Tibial nerve (tissue), 4 donors: ENCODE measurements at regions not wholly inside any gene's neighbourhood (a gene's known extent, or its start where the extent isn't known, plus 50 kb on each side); places are given as distances from the start of the nearest gene placed in this dataset.

Experiments used
- DNase-seq, 2 donors: peaks; one replicate each; pipeline ENCODE4 v3.0.0-alpha.2; 2019; ENCODE audit warnings: low spot score in 2 of 2
- H3K27ac ChIP-seq, 4 donors: fragments of 200-600 bp; sonication (generic) in 3 of 4; one replicate each; pipeline ENCODE4 v1.5.1; 2017 to 2019; ENCODE audit warnings: mild to moderate bottlenecking in 1 of 4
- H3K27me3 ChIP-seq, 2 donors: fragments of 200-600 bp; sonication (generic) in 1 of 2; one replicate each; pipeline versions ENCODE4 v1.5.1 to v1.6.0; 2017 to 2019
- H3K36me3 ChIP-seq, 3 donors: fragments of 200-600 bp; sonication (generic); one replicate each; pipeline ENCODE4 v1.5.1; 2018 to 2019
- H3K4me1 ChIP-seq, 4 donors: fragments of 200-600 bp; sonication (generic) in 3 of 4; one replicate each; pipeline ENCODE4 v1.5.1; 2017 to 2019
- H3K4me3 ChIP-seq, 4 donors: fragments of 200-600 bp; sonication (generic) in 3 of 4; one replicate each; pipeline ENCODE4 v1.5.1; 2017 to 2019; ENCODE audit warnings: mild to moderate bottlenecking in 1 of 4, moderate library complexity in 1 of 4
- H3K9me3 ChIP-seq, 4 donors: fragments of 200-600 bp; sonication (generic) in 3 of 4; one replicate each; pipeline ENCODE4 v1.5.1; 2017 to 2019
- CTCF ChIP-seq, 5 experiments: fragments of 200-600 bp in 3 of 5; fragments of 450-650 bp in 2 of 5; sonication (generic) in 3 of 5; IDR thresholded peaks; one replicate each; pipeline ENCODE4 v1.5.1; 2016 to 2019; ENCODE audit warnings: antibody characterized with exemption in 5 of 5, mild to moderate bottlenecking in 3 of 5, moderate library complexity in 2 of 5
- EP300 ChIP-seq, 2 donors: sonication (generic); formaldehyde crosslinking; IDR thresholded peaks; one replicate each; pipeline ENCODE4 v1.6.1; 2017; ENCODE audit warnings: antibody characterized with exemption in 2 of 2, mild to moderate bottlenecking in 1 of 2
- POLR2A ChIP-seq, 2 donors: fragments of 450-650 bp; IDR thresholded peaks; one replicate each; pipeline ENCODE4 v1.6.1; 2017; ENCODE audit warnings: antibody characterized with exemption in 2 of 2, mild to moderate bottlenecking in 2 of 2, moderate library complexity in 2 of 2
- WGBS, 2 donors: methylation state at CpG; one replicate each; pipeline ENCODE4 v1.1.5; 2018; 5-methylcytosine and 5-hydroxymethylcytosine counted together

- 47 to 66% methylated on average over 5 of the region's 5 CpGs for WGBS, 2 donors
- Histone ChIP-seq H3K9me3 (no peaks in the 10 kb centered on the region), H3K27me3 (no peaks in the 10 kb centered on the region), H3K27ac (no peak overlapping the region), H3K36me3 (no peaks in the 10 kb centered on the region), H3K4me1 (peaks cover 0 to 2% (median 0%) of the 10 kb centered on the region in 4 donors), H3K4me3 (no peak overlapping the region)
- no peak for TF ChIP-seq POLR2A (IDR thresholded peaks at IDR 0.05)
- TF ChIP-seq EP300 (IDR thresholded peaks at IDR 0.05), result no peak
- no peak for TF ChIP-seq CTCF (IDR thresholded peaks at IDR 0.05)
- no peak for DNase-seq
Measured at GRCh38 chr9:20041697-20042081, 252.9 kb upstream of the SLC24A2 start.

DNA sequence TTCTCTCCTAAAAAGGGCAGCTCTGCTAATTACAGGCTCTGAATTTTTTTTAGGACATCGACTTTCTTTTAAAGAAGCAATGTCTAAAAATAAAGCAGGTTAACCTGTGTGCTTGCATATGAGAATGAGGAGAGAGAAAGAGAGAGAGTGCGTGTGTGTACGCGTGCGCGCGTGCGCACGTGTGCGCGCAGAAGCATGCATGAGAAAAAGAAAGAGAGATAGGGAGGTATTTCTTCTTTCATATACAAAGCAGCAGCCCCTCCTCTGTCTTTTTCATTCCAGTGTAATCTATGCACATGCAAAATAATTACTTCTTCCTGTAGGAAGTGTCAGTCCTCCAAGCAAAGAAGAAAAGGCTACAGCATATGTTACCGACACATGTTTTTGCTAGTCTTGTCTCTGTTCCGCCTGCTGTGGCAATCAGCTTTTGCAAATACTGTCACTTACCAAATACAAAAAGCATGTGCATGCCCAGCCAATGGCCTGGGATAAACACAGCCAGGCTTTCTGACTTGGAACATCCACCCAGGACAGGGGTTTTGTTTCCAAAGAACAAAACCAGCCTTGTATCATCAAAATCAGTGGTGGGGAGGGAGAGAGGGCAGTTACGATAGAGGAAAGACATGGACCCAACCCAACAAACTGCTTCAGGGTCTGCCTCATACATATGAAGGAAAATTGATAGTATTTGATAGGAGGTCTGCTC lies 252.3 kb upstream of the SLC24A2 start:
- TF ChIP-seq EP300 (IDR thresholded peaks at IDR 0.05) (no peak), POLR2A (IDR thresholded peaks at IDR 0.05) (no peak), CTCF (IDR thresholded peaks at IDR 0.05) (no peak)

DNA sequence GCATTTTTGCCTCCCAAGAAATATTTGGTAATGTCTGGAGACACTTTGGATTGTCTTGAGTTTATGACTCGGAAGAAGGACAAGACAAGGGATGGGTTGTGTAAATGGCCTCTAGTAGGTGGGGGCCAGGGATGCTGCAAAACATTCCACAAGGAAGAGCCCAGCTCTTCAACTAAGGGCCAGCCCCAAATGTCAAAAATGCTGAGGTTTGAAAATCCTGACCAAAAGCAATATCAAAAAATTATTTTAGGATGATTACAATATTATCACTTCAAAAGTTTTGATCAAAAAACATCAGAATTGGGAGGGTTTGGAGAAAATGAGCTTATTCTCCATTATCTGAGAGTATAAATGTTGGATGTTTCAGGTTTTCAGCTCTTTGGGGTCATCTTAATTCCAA lies 248.9 kb upstream of the SLC24A2 start:
- DNase-seq, result no peak
- H3K4me3 ChIP-seq, result no peak overlapping the region
- no peak overlapping the region for H3K27ac ChIP-seq
- TF ChIP-seq EP300 (IDR thresholded peaks at IDR 0.05) (no peak), POLR2A (IDR thresholded peaks at IDR 0.05) (no peak), CTCF (IDR thresholded peaks at IDR 0.05) (no peak)
- 77 to 94% methylated on average over 1 of the region's 1 CpG for WGBS, 2 donors
- peaks cover 0 to 7% (median 0%) of the 10 kb centered on the region in 4 donors for H3K4me1 ChIP-seq
- no peaks in the 10 kb centered on the region for H3K36me3 ChIP-seq
- no peaks in the 10 kb centered on the region for H3K27me3 ChIP-seq
- H3K9me3 ChIP-seq, result no peaks in the 10 kb centered on the region

More for the DNA sequence above, 252.3 kb upstream of the SLC24A2 start:
- Histone ChIP-seq H3K27ac (no peak overlapping the region), H3K4me1 (peaks cover 0 to 2% (median 0%) of the 10 kb centered on the region in 4 donors), H3K27me3 (no peaks in the 10 kb centered on the region), H3K9me3 (no peaks in the 10 kb centered on the region), H3K36me3 (no peaks in the 10 kb centered on the region), H3K4me3 (no peak overlapping the region)
- DNase-seq, result no peak
- 69 to 79% methylated on average over 14 of the region's 14 CpGs for WGBS, 2 donors

DNA sequence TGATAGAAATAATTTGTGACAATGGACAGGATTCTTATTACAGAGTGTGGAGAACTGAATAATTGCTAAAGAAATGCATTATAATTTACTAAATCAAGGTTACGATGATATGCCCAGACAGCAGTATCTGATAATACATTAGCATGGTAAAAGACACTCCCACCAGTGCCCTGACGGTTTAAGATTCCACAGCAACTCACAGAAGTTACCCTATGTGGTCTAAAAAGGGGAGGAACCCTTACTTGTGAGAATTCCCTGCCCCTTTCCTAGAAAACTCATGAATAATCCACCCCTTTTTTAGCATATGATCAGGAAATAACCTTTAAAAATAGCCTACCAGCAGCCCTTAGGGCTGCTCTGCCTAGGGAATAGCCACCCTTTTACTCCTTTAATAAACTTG lies 244.7 kb upstream of the SLC24A2 start:
- H3K4me1 ChIP-seq, result peaks cover 0 to 5% (median 0%) of the 10 kb centered on the region in 4 donors
- 74 to 80% methylated on average over 2 of the region's 2 CpGs for WGBS, 2 donors
- TF ChIP-seq CTCF (IDR thresholded peaks at IDR 0.05), result no peak
- no peak for TF ChIP-seq POLR2A (IDR thresholded peaks at IDR 0.05)
- TF ChIP-seq EP300 (IDR thresholded peaks at IDR 0.05), result no peak
- no peaks in the 10 kb centered on the region for H3K9me3 ChIP-seq
- H3K27me3 ChIP-seq, result no peaks in the 10 kb centered on the region
- H3K4me3 ChIP-seq, result no peak overlapping the region
- DNase-seq, result no peak
- no peak overlapping the region for H3K27ac ChIP-seq
- H3K36me3 ChIP-seq, result no peaks in the 10 kb centered on the region

DNA sequence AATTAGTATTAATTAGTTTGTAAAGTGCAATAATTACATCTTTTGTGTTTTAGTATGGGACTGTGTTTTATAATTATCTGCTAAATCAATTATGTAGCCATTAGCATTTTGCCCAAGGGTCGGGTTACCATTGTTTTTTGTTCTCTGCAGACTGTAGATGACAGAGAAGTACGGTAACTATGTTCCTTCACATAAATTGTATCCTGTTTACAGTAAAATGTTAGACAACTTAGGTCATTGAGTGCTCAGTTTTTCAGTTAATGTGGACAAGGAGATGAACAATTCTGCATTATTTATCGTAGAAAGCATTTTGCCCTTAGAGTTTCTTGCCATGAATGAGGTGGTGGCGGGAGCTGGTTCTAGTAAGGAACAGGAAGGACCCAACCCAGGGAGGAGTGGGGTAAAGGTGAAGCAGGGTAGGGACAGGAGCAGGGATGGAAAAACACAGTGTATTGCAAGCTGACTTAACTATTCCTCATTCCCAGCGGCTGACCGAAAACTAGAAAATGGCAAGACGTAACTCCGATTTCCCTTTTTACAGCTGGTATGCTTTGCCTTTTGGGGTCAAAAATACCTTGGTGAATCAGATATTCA lies 243.7 kb upstream of the SLC24A2 start:
- WGBS, 2 donors, result 56 to 60% methylated on average over 8 of the region's 8 CpGs
- no peak for TF ChIP-seq POLR2A (IDR thresholded peaks at IDR 0.05)
- TF ChIP-seq CTCF (IDR thresholded peaks at IDR 0.05), result no peak
- peak in 1 of 2 donors; percentile 31 for TF ChIP-seq EP300 (IDR thresholded peaks at IDR 0.05)
- Histone ChIP-seq H3K36me3 (no peaks in the 10 kb centered on the region), H3K27ac (no peak overlapping the region), H3K27me3 (no peaks in the 10 kb centered on the region), H3K9me3 (no peaks in the 10 kb centered on the region), H3K4me1 (peaks cover 0 to 5% (median 0%) of the 10 kb centered on the region in 4 donors), H3K4me3 (no peak overlapping the region)
- no peak for DNase-seq
